ENCODE measurements at regions not wholly inside any gene's neighbourhood (a gene's known extent, or its start where the extent isn't known, plus 50 kb on each side); places are given as distances from the start of the nearest gene placed in this dataset.

DNA sequence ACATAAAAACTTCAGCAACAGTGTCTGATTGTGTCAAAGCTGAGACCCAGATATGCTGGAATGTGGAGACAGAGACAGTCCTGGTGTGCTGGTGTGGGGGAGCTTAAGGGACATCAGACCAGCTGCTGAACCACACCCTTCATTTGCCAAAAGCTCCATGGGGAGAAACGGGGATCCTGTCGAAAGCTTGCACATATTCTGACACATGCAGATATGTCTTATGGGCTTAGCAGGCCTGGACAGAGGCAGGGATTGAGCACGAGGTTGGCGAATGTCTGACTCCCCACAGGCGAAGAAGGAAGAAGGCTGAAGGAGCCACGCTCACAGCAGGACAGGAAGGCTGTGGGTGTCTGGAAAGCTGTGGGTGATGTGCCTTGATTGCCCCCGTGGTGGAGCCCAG is 72.1 kb upstream of the ACSL1 start:
- no peaks in the 10 kb centered on the region for H3K9me3 ChIP-seq
- intact Hi-C loops (cut with DNase I; ENCODE audit: low total_unique reads), result no loop called here
- H3K4me3 ChIP-seq, result no peak overlapping the region
- no peaks in the 10 kb centered on the region for H3K27me3 ChIP-seq
- TF ChIP-seq, protein P1, sequence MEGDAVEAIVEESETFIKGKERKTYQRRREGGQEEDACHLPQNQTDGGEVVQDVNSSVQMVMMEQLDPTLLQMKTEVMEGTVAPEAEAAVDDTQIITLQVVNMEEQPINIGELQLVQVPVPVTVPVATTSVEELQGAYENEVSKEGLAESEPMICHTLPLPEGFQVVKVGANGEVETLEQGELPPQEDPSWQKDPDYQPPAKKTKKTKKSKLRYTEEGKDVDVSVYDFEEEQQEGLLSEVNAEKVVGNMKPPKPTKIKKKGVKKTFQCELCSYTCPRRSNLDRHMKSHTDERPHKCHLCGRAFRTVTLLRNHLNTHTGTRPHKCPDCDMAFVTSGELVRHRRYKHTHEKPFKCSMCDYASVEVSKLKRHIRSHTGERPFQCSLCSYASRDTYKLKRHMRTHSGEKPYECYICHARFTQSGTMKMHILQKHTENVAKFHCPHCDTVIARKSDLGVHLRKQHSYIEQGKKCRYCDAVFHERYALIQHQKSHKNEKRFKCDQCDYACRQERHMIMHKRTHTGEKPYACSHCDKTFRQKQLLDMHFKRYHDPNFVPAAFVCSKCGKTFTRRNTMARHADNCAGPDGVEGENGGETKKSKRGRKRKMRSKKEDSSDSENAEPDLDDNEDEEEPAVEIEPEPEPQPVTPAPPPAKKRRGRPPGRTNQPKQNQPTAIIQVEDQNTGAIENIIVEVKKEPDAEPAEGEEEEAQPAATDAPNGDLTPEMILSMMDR (IDR thresholded peaks at IDR 0.05), result no peak
- no peak for TF ChIP-seq POLR2A (IDR thresholded peaks at IDR 0.05)
- no peaks in the 10 kb centered on the region for H3K36me3 ChIP-seq
- no peaks in the 10 kb centered on the region for H3K4me1 ChIP-seq
- no peak overlapping the region for H3K27ac ChIP-seq
- DNase-seq, result no peak

DNA sequence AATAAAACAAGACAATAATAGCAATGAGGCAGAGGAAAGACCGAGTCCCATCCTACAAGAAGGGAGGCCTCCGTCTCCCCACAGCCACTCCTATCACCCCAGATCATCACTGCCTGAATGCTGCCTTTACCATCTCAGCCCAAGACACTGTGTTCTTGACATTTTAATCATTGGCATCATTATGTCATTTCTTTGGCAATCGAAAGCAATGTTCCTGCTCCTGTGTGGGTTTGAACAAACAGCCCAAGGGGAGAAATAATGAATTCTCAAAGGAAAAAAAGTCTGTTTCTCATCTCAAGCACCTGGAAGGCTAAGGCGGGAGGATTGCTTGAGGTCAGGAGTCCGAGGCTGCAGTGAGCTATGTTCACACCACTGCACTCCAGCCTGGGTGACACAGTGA is 73.0 kb upstream of the ACSL1 start:
- intact Hi-C loops (cut with DNase I; ENCODE audit: low total_unique reads), result no loop called here
- DNase-seq, result no peak
- TF ChIP-seq, protein P1 (IDR thresholded peaks at IDR 0.05), result no peak
- TF ChIP-seq POLR2A (IDR thresholded peaks at IDR 0.05), result no peak
- Histone ChIP-seq H3K9me3 (no peaks in the 10 kb centered on the region), H3K4me3 (no peak overlapping the region), H3K27ac (no peak overlapping the region), H3K27me3 (no peaks in the 10 kb centered on the region), H3K4me1 (no peaks in the 10 kb centered on the region), H3K36me3 (no peaks in the 10 kb centered on the region)

DNA sequence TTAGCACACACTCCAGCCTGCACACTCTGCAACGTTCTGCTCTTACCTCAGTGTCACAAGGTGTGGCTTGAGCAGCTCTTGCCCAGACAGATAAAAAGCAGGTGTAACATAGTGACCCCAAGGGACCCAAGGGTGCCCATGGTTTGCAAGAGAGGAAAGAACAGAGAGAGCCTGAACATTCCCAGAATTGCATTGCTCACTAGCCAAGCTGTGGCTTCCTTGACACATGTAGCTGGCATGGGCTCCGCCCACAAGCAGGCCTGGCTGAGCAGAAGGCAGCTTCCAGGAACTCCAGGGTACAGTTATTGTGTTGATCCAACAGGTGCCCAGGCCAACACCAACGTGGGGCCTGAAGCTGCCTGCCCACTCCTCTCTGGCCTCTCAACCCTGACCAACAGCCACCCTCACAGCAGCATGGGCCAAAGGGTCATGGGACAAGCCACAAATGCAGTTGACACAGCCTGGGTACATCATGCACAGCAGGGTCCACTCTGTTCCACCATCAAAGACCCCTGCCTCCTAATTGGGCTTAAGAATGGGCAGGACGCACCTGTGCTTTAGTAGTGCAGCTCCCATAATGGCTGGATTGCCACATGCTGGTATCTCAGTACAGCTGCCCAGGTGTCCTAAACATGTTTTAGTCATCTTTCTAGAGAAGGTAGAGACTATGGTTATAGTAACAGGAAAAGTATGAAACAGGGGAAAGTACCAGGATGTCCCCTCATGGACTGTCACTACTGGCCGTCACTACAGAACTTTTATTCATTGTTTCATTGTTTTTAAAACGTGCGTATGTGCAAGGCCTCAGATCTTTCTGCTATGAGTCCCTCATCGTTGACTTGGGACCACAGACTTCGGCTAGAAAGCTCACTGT is 73.7 kb upstream of the ACSL1 start:
- H3K4me3 ChIP-seq, result no peak overlapping the region
- no peak for DNase-seq
- no peaks in the 10 kb centered on the region for H3K36me3 ChIP-seq
- no peaks in the 10 kb centered on the region for H3K4me1 ChIP-seq
- no peaks in the 10 kb centered on the region for H3K27me3 ChIP-seq
- H3K27ac ChIP-seq, result no peak overlapping the region
- H3K9me3 ChIP-seq, result no peaks in the 10 kb centered on the region
- TF ChIP-seq, protein P1 (IDR thresholded peaks at IDR 0.05), result no peak
- TF ChIP-seq POLR2A (IDR thresholded peaks at IDR 0.05), result no peak
- intact Hi-C loops (cut with DNase I; ENCODE audit: low total_unique reads), result no loop called here

DNA sequence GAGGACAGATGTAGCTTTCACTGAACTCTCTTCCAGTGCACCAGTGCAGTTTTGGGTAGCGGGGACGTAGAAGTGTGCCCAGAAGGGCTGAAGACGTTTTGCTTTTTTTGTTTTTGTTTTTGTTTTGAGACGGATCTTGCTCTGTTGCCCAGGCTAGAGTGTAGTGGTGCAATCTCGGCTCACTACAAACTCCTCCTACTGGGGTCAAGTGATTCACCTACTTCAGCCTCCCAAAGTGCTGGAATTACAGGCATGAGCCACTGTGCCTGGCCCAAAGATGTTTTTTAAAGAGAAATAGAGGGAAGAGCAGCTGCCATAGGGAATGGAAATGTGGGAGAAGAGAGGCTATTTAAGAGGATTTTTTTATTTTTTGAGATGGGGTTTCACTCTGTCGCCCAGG is 74.4 kb upstream of the ACSL1 start:
- no peaks in the 10 kb centered on the region for H3K4me1 ChIP-seq
- no peaks in the 10 kb centered on the region for H3K27me3 ChIP-seq
- H3K36me3 ChIP-seq, result no peaks in the 10 kb centered on the region
- no peak overlapping the region for H3K27ac ChIP-seq
- DNase-seq, result no peak
- intact Hi-C loops (cut with DNase I; ENCODE audit: low total_unique reads), result no loop called here
- no peak for TF ChIP-seq POLR2A (IDR thresholded peaks at IDR 0.05)
- TF ChIP-seq, protein P1 (IDR thresholded peaks at IDR 0.05), result no peak
- no peak overlapping the region for H3K4me3 ChIP-seq
- H3K9me3 ChIP-seq, result no peaks in the 10 kb centered on the region

DNA sequence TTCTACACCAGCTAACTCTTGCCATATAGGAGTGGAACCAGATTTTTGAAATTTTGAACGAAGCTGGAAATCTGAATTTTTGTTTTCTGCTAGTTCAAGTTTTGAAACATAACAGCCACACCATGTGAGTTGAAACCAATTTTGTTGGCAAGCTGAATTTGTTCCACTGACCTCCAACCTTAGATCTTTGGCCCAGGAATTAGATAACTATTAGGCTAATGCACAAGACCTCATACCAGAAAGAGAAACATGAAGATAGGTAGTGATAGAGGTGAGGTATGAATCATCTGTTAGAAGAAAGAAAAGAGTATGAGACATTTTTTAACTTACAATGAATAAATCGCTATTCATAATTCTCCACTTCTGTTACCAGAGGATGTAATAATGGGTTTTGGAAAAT is 76.8 kb upstream of the ACSL1 start:
- intact Hi-C loops (cut with DNase I; ENCODE audit: low total_unique reads), result no loop called here
- Histone ChIP-seq H3K27ac (no peak overlapping the region), H3K4me1 (no peaks in the 10 kb centered on the region), H3K36me3 (no peaks in the 10 kb centered on the region), H3K27me3 (no peaks in the 10 kb centered on the region), H3K9me3 (no peaks in the 10 kb centered on the region), H3K4me3 (no peak overlapping the region)
- no peak for DNase-seq
- TF ChIP-seq, protein P1 (IDR thresholded peaks at IDR 0.05), result no peak
- TF ChIP-seq POLR2A (IDR thresholded peaks at IDR 0.05), result no peak
